HepG2 (cell line): ENCODE measurements at regions not wholly inside any gene's neighbourhood (a gene's known extent, or its start where the extent isn't known, plus 50 kb on each side); places are given as distances from the start of the nearest gene placed in this dataset.

Experiments used
- ATAC-seq: fragments of 200-7000 bp; cut with Tn5 transposase; 3 replicates; pipeline ENCODE4 v1.9.1; 2020; ENCODE audit warnings: mild to moderate bottlenecking, moderate library complexity
- BruUV-seq: library from RNA; stranded (reverse); fragments of 400-500 nt; replicated peaks from 2 replicates; lab custom pipeline; 2021; lab: Mats Ljungman, UMichigan
- CTCF ChIA-PET: fragments of 300-600 bp; formaldehyde crosslinking; extraction: SDS; loops from one replicate; lab custom pipeline; 2021; ENCODE audit warnings: low total read pairs, inconsistent platforms, low intra/inter-chr PET ratio; lab: Yijun Ruan, JAX
- POLR2A ChIA-PET: fragments of 350-600 bp; sonication (Branson Sonifier 250); formaldehyde crosslinking; loops from one replicate; lab custom pipeline; 2020; ENCODE audit warnings: antibody characterized with exemption, inconsistent platforms; lab: Yijun Ruan, JAX
- DNase-seq: peaks from one replicate; pipeline ENCODE4 v3.0.0-alpha.2; 2015; ENCODE audit warnings: low spot score
- FAIRE-seq: peaks from 3 replicates; lab custom pipeline; 2011; peaks lifted over from hg19 to GRCh38; lab: Jason Lieb, UNC
- H2AFZ ChIP-seq: one replicate; pipeline ENCODE4 v1.6.1; 2011; ENCODE audit warnings: low read length, inconsistent platforms
- H3K27ac ChIP-seq: fragments of 300-600 bp; 3 replicates; pipeline ENCODE4 v1.8.0; 2011; ENCODE audit warnings: mixed run types, mild to moderate bottlenecking, mixed read lengths, low read length, inconsistent platforms; ENCODE audit not compliant: insufficient read depth; ENCODE audit errors: extremely low read length
- H3K27me3 ChIP-seq, 2 experiments: fragments of 200-600 bp in 1 of 2; 2 replicates in 1 of 2; 3 replicates in 1 of 2; pipeline versions ENCODE4 v1.6.0 to v1.8.0; 2011; ENCODE audit warnings: low read length in 2 of 2, mild to moderate bottlenecking in 2 of 2, moderate library complexity in 2 of 2, inconsistent platforms in 1 of 2; ENCODE audit not compliant: insufficient read depth in 2 of 2, control insufficient read depth in 1 of 2
- H3K36me3 ChIP-seq, 2 experiments: fragments of 200-600 bp in 1 of 2; replicated peaks in 1 of 2; 2 replicates in 1 of 2; 3 replicates in 1 of 2; pipeline versions ENCODE4 v1.5.1 to v1.8.0; 2011; ENCODE audit warnings: low read length in 2 of 2, inconsistent platforms in 1 of 2; ENCODE audit not compliant: insufficient read depth in 2 of 2, control insufficient read depth in 1 of 2
- H3K4me1 ChIP-seq: 2 replicates; pipeline ENCODE4 v1.5.1; 2012; ENCODE audit warnings: low read length, inconsistent platforms; ENCODE audit not compliant: insufficient read depth
- H3K4me2 ChIP-seq: 2 replicates; pipeline ENCODE4 v1.6.0; 2011; ENCODE audit warnings: low read depth, low read length, inconsistent platforms
- H3K4me3 ChIP-seq, 3 experiments: fragments of 200-600 bp in 1 of 3; sonication (generic), shearing (Covaris generic) in 1 of 3; replicated peaks in 1 of 3; 2 replicates each; pipeline ENCODE4 v1.5.1; 2011 to 2016; ENCODE audit warnings: low read length in 3 of 3, inconsistent platforms in 2 of 3, low read depth in 2 of 3, mild to moderate bottlenecking in 2 of 3, control low read depth in 1 of 3, mixed read lengths in 1 of 3; ENCODE audit not compliant: insufficient read depth in 1 of 3
- H3K79me2 ChIP-seq: one replicate; pipeline ENCODE4 v1.6.1; 2011; ENCODE audit warnings: low read length, inconsistent platforms; ENCODE audit not compliant: insufficient read depth
- H3K9ac ChIP-seq: 2 replicates; pipeline ENCODE4 v1.6.0; 2011; ENCODE audit warnings: mild to moderate bottlenecking, low read depth, low read length, inconsistent platforms; ENCODE audit not compliant: insufficient read depth
- H3K9me3 ChIP-seq: 2 replicates; pipeline ENCODE4 v1.5.1; 2012; ENCODE audit warnings: mild to moderate bottlenecking, low read length
- H4K20me1 ChIP-seq: 2 replicates; pipeline ENCODE4 v1.6.0; 2011; ENCODE audit warnings: inconsistent platforms, mild to moderate bottlenecking, low read length, moderate library complexity; ENCODE audit not compliant: insufficient read depth
- GATA4 ChIP-seq: sonication (generic); IDR thresholded peaks from 2 replicates; pipeline ENCODE4 v1.6.1; 2016; ENCODE audit warnings: antibody characterized with exemption, low read depth, borderline replicate concordance
- GPBP1L1 ChIP-seq: sonication (generic); formaldehyde crosslinking; IDR thresholded peaks from 2 replicates; pipeline ENCODE4 v1.5.0; 2020; ENCODE audit warnings: mild to moderate bottlenecking, missing genetic modification reagents
- IRF9 ChIP-seq: sonication (generic); formaldehyde crosslinking; IDR thresholded peaks from 2 replicates; pipeline ENCODE4 v1.8.0; 2022; ENCODE audit warnings: missing genetic modification reagents, mild to moderate bottlenecking, borderline replicate concordance
- LCORL ChIP-seq, 2 experiments: fragments of 450-650 bp in 1 of 2; sonication (generic) in 1 of 2; formaldehyde crosslinking in 1 of 2; IDR thresholded peaks; 2 replicates each; pipeline versions ENCODE4 v1.5.0 to v1.6.1; 2017 to 2020; ENCODE audit warnings: antibody characterized with exemption in 1 of 2, missing genetic modification reagents in 1 of 2
- U2AF2 ChIP-seq: fragments of 200-400 bp; formaldehyde crosslinking; IDR thresholded peaks from 2 replicates; pipeline ENCODE4 v1.6.1; 2017; ENCODE audit warnings: low read depth, mild to moderate bottlenecking, low read length
- ZBTB14 ChIP-seq: sonication (generic); formaldehyde crosslinking; IDR thresholded peaks from 2 replicates; pipeline ENCODE4 v1.4.0; 2020; ENCODE audit warnings: missing genetic modification reagents
- ZNF451 ChIP-seq: sonication (generic); formaldehyde crosslinking; IDR thresholded peaks from 2 replicates; pipeline ENCODE4 v1.5.0; 2020; ENCODE audit warnings: mild to moderate bottlenecking, missing genetic modification reagents
- ZNF530 ChIP-seq: sonication (generic); formaldehyde crosslinking; IDR thresholded peaks from 2 replicates; pipeline ENCODE4 v1.5.0; 2020; ENCODE audit warnings: low read depth, mild to moderate bottlenecking, missing genetic modification reagents
- ZNF550 ChIP-seq: sonication (generic); formaldehyde crosslinking; IDR thresholded peaks from 2 replicates; pipeline ENCODE4 v1.4.0; 2020; ENCODE audit warnings: mild to moderate bottlenecking, missing genetic modification reagents, borderline replicate concordance
- ZNF552 ChIP-seq: sonication (generic); formaldehyde crosslinking; IDR thresholded peaks from 2 replicates; pipeline ENCODE4 v1.9.0; 2022; ENCODE audit warnings: missing genetic modification reagents, mild to moderate bottlenecking, borderline replicate concordance
- ZNF576 ChIP-seq: sonication (generic); formaldehyde crosslinking; IDR thresholded peaks from 2 replicates; pipeline ENCODE4 v1.4.0; 2020; ENCODE audit warnings: mild to moderate bottlenecking, missing genetic modification reagents
- WGBS: methylation state at CpG from one replicate; pipeline ENCODE4 v1.1.6; 2017; ENCODE audit warnings: low lambda C conversion rate; 5-methylcytosine and 5-hydroxymethylcytosine counted together
- in situ Hi-C: cut with HindIII; loops from 2 replicates; pipeline ENCODE4 v1.10.0; 2017; ENCODE audit warnings: low pct_unique_long_range_greater_than_20kb; ENCODE audit not compliant: extremely low pct_ligation_motif_present
- intact Hi-C: fragments of 100-400 bp; cut with micrococcal nuclease; formaldehyde crosslinking; loops from one replicate; pipeline ENCODE4 v1.10.0; 2022; ENCODE audit not compliant: unreplicated experiment

- TF ChIP-seq ZBTB14 (CRISPR knock-in tag) (no peak), ZNF451 (no peak), ZNF576 (CRISPR knock-in tag) (no peak), U2AF2 (no peak), ZNF552 (no peak), IRF9 (CRISPR knock-in tag) (no peak), ZNF530 (no peak), ZNF550 (no peak), GATA4 (no peak)
- TF ChIP-seq, all 625 proteins: peak for 0
These were observed 85.7 kb upstream of the SOX2 start (continued) for GRCh38 chr3:181626036-181626435.

GRCh38 chr3:181623924-181624694 lies 87.6 kb upstream of the SOX2 start:
- FAIRE-seq: no peak
- ChIA-PET POLR2A (no interaction called here), CTCF (no interaction called here)
- Histone ChIP-seq H3K79me2 (no peaks in the 10 kb centered on the region), H4K20me1 (no peaks in the 10 kb centered on the region), H3K4me1 (no peaks in the 10 kb centered on the region), H3K9me3 (no peaks in the 10 kb centered on the region), H3K27me3 (no peaks in the 10 kb centered on the region; a peak in 1 of 5 replicates), H3K9ac (no peak overlapping the region), H3K4me2 (no peak overlapping the region), H3K27ac (no peak overlapping the region), H3K4me3 (no peak overlapping the region), H3K36me3 (no peaks in the 10 kb centered on the region), H2AFZ (no peak overlapping the region)
- no TSS peak for BruUV-seq
- intact Hi-C loops: no loop called here
- 2% methylated on average over 4 of the region's 4 CpGs for WGBS
- DNase-seq: no peak
- no peak for ATAC-seq
- no peak for TF ChIP-seq GPBP1L1 (CRISPR knock-in tag)
- 0 out of 2 replicates have a peak, but pooled peaks have one; percentile 6 for TF ChIP-seq LCORL (IDR thresholded peaks at IDR 0.05)
- TF ChIP-seq LCORL (CRISPR knock-in tag; IDR thresholded peaks at IDR 0.05): no peak
- in situ Hi-C loops: no loop called here
